ENCODE measurements at regions not wholly inside any gene's neighbourhood (a gene's known extent, or its start where the extent isn't known, plus 50 kb on each side); places are given as distances from the start of the nearest gene placed in this dataset.

DNA sequence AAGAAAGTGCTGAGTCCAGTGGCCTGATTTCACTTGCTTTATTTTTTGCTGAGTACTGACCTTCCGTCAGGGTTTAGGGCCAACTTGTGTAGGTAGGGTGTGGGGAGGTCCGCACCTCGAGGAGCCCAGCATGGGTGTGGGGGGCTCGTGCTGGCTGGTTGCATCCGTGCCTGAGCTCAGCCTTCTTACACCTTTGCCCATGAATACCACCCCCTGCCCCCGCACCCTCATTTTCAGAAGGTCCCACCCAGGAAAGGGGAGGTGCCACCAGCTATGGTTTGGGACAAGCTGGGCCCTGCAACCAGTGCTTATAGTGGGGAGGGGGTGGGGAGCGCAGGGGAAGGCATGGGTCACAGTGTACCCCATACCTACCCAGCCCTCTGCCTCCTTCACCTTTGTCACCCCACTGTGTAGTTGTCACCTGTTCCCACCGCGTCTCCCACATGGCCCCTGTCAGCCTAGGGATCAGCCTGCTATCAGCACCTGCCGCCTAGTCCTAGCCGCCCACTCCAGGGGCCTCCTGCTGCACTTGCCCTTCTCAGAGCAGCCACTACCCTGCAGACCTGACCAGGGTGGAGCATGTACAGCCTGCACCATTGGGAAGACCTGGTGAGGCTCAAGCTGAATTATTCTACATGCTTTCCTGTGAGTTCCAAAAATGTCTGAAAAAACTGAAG, 146.2 kb upstream of the RET start:
- no peak for DNase-seq
- TF ChIP-seq, protein P1, sequence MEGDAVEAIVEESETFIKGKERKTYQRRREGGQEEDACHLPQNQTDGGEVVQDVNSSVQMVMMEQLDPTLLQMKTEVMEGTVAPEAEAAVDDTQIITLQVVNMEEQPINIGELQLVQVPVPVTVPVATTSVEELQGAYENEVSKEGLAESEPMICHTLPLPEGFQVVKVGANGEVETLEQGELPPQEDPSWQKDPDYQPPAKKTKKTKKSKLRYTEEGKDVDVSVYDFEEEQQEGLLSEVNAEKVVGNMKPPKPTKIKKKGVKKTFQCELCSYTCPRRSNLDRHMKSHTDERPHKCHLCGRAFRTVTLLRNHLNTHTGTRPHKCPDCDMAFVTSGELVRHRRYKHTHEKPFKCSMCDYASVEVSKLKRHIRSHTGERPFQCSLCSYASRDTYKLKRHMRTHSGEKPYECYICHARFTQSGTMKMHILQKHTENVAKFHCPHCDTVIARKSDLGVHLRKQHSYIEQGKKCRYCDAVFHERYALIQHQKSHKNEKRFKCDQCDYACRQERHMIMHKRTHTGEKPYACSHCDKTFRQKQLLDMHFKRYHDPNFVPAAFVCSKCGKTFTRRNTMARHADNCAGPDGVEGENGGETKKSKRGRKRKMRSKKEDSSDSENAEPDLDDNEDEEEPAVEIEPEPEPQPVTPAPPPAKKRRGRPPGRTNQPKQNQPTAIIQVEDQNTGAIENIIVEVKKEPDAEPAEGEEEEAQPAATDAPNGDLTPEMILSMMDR (IDR thresholded peaks at IDR 0.05; ENCODE audit: low read depth, low read length) = no peak

DNA sequence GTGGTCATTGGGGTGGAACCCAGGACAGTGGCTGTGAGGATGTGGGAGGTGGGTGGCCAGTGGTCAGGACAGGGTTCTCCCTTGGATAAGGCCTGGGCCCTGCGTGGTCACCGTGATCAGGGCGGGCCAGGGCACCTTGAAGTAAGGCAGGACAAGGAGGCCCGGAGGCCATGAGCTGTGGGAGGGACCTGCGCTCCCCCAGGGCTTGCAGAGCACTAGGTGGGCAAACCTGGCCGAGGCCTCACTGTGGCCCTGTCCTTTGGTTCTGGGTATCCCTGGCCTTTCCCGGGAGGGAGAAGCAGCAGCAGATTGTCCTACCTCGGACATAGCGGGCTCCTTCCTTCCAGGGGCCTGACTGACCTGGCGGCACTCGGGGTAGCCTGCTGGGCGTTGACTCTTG, 144.8 kb upstream of the RET start:
- Histone ChIP-seq H3K36me3 (no peaks in the 10 kb centered on the region), H3K27me3 (no peaks in the 10 kb centered on the region), H3K4me3 (ENCODE audit: low read depth, low read length) (no peak overlapping the region), H3K4me1 (peaks cover 10% of the 10 kb centered on the region; the same call in 1 of the 2 replicates), H3K9me3 (no peaks in the 10 kb centered on the region)
- no peak for DNase-seq
- TF ChIP-seq, protein P1 (IDR thresholded peaks at IDR 0.05; ENCODE audit: low read depth, low read length) = no peak

More for the DNA sequence above, 146.2 kb upstream of the RET start:
- peaks cover 12% of the 10 kb centered on the region; the same call in 1 of the 2 replicates for H3K4me1 ChIP-seq
- no peak overlapping the region for H3K4me3 ChIP-seq (ENCODE audit: low read depth, low read length)
- H3K36me3 ChIP-seq = no peaks in the 10 kb centered on the region
- H3K9me3 ChIP-seq = no peaks in the 10 kb centered on the region
- H3K27me3 ChIP-seq = no peaks in the 10 kb centered on the region

DNA sequence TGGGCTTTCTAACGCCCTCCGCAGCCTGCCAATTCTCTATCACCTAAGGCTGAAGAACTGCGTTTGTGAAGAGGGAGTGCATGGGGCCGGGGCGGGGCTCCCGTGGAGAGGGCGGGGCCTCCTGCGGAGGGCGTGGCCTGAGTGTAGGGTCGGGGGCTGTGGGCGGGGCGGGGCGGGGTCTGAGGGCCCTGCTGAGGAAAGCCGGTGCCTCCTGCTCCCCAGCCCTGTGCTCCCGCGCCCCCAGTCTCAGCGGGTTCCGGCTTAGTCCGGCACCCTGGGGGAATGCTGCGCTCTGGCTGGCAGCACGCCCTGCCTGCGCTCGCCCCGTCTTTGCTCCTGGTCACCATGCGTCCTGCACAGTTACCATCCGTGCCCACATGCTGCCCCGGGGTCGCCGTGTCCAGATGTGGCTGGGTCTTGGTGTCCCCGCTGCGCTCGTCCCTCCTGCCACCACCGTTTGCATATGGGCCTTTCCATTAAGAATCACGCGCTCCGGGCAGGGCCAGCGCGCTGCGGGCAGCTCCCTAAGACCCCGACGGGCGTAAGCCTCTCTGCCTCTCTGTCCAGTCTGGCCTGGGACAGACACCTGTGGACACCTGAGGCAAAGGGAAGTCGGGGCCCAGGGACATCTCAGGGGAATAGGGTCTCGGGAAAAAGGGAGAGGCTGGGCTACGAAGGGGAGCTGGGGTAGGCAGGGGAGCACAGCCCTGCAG, 144.0 kb upstream of the RET start:
- no peak for DNase-seq
- Histone ChIP-seq H3K4me3 (ENCODE audit: low read depth, low read length) (no peak overlapping the region), H3K4me1 (peaks cover 9% of the 10 kb centered on the region; the same call in 1 of the 2 replicates)

DNA sequence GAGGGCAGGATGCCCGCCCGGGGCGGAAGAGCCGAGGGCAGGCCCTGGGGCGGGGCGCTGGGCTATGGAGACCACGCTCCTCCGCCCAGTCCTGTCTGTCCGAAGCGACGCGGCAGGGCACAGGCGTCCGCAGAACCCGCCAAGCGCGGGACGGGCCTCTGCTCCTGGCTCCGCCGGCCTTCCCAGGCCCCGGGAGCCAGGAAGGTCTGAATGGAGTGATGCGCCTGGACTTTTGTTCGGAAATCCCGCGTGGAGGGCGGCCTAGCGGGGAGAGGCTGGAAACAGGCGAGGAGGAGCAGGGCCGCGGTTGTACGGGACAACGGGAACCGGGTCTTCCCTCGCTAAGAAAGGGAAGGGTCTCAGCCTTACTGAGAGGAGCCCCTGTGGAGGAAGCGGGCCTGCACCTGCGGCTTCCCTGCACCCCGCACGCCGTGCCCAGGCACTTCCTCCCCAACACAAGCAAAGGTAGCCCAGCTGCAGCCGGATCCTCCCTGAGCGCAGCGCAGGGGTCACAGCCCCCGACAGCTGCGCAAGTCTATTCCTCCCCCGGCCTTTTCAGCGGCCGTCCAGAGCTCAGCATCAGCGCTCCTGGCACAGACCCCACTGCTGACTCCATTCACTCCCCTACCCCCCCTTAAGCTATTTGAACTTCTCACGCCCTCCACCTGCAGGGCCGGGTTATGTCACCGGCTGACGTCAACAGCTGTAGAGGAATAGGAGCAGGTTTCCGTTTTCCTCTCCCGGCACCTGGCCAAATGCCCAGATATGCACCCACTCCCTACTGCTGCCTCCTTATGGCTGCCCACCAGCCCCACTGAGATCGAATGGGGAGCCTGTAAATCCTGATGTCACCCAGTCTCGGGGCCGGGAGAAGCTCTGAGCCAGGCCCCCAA, 143.2 kb upstream of the RET start:
- no peak overlapping the region for H3K4me3 ChIP-seq (ENCODE audit: low read depth, low read length)

More for the DNA sequence above, 144.0 kb upstream of the RET start:
- no peaks in the 10 kb centered on the region for H3K27me3 ChIP-seq
- TF ChIP-seq, protein P1 (IDR thresholded peaks at IDR 0.05; ENCODE audit: low read depth, low read length) = no peak
- no peaks in the 10 kb centered on the region for H3K9me3 ChIP-seq
- H3K36me3 ChIP-seq = no peaks in the 10 kb centered on the region

DNA sequence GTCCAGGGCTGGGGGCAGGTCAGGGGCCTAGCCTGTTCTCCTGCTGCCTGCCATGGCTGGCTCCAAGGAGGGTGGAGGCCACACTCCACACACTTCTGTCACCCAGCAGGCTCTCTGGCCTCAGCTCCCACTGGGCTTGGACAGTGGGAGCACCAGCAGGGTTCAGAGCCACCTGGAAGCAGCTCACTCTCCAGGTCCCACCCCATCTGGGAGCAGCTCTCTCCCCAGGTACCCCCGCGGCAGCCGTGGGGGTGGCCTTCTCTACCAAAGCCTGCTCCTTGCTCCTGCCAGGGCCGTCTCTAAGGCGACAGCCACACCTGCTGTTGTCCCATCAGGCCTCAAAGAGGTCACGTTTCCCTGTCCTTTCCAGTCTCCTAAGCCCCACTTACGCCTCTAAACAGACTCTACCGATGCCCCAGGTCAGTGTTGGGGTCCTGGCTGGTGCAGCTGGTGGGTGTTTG, 142.5 kb upstream of the RET start:
- no peak overlapping the region for H3K4me3 ChIP-seq (ENCODE audit: low read depth, low read length)
- H3K27me3 ChIP-seq = no peaks in the 10 kb centered on the region

More for the DNA sequence above, 143.2 kb upstream of the RET start:
- Histone ChIP-seq H3K9me3 (no peaks in the 10 kb centered on the region), H3K4me1 (peaks cover 9% of the 10 kb centered on the region; the same call in 1 of the 2 replicates), H3K36me3 (no peaks in the 10 kb centered on the region), H3K27me3 (no peaks in the 10 kb centered on the region)
- peak; percentile 60 for DNase-seq
- TF ChIP-seq, protein P1 (IDR thresholded peaks at IDR 0.05; ENCODE audit: low read depth, low read length) = peak; percentile 12; the same call in 1 of the 2 replicates

More for the DNA sequence above, 142.5 kb upstream of the RET start:
- Histone ChIP-seq H3K9me3 (no peaks in the 10 kb centered on the region), H3K36me3 (no peaks in the 10 kb centered on the region), H3K4me1 (peaks cover 9% of the 10 kb centered on the region; the same call in 1 of the 2 replicates)
- TF ChIP-seq, protein P1 (IDR thresholded peaks at IDR 0.05; ENCODE audit: low read depth, low read length) = no peak
- no peak for DNase-seq

All from BE2C (cell line).